IPS DF 6.9 (cell line): ENCODE measurements at regions not wholly inside any gene's neighbourhood (a gene's known extent, or its start where the extent isn't known, plus 50 kb on each side); places are given as distances from the start of the nearest gene placed in this dataset.
"Not testable (repeated sequence)": the region's sequence is repeated elsewhere in the genome, so short reads cannot be mapped to it uniquely, and the experiment has no call there.

Experiments
- DNase-seq: peaks from one replicate; pipeline ENCODE4 v3.0.0-alpha.2; 2013; ENCODE audit warnings: low read depth, low spot score
- H3K27ac ChIP-seq: one replicate; pipeline ENCODE4 v1.5.1; 2013; ENCODE audit warnings: low read length, control low read depth
- H3K27me3 ChIP-seq: 2 replicates; pipeline ENCODE4 v1.6.1; 2013; ENCODE audit warnings: mild to moderate bottlenecking, low read length; ENCODE audit not compliant: control insufficient read depth, insufficient read depth
- H3K36me3 ChIP-seq: 2 replicates; pipeline ENCODE4 v1.6.1; 2013; ENCODE audit warnings: low read length; ENCODE audit not compliant: control insufficient read depth, insufficient read depth
- H3K4me1 ChIP-seq: 2 replicates; pipeline ENCODE4 v1.6.1; 2013; ENCODE audit warnings: low read length; ENCODE audit not compliant: control insufficient read depth, insufficient read depth
- H3K4me3 ChIP-seq: 2 replicates; pipeline ENCODE4 v1.5.1; 2013; ENCODE audit warnings: mild to moderate bottlenecking, low read length
- H3K9me3 ChIP-seq: 2 replicates; pipeline ENCODE4 v1.6.1; 2013; ENCODE audit warnings: low read length, inconsistent platforms; ENCODE audit not compliant: control insufficient read depth, insufficient read depth
- WGBS: extraction: QIAGEN DNeasy Blood & Tissue Kit; methylation state at CpG from one replicate; pipeline ENCODE4 v1.1.7; 2013; ENCODE audit warnings: mixed read lengths, missing lambda C conversion rate; ENCODE audit not compliant: insufficient read length, insufficient coverage; 5-methylcytosine and 5-hydroxymethylcytosine counted together

- whole genome bisulfite sequencing = no CpG with 5 or more reads among the region's 7 CpGs
- not testable (repeated sequence) for H3K9me3 ChIP-seq, H3K36me3 ChIP-seq, H3K4me3 ChIP-seq, H3K27me3 ChIP-seq, H3K4me1 ChIP-seq, DNase-seq, H3K27ac ChIP-seq
Observed at GRCh38 chr22:17298805-17299502, 70.3 kb upstream of the CECR2 start.

- Histone ChIP-seq H3K9me3 (no peaks in the 10 kb centered on the region), H3K27ac (no peak overlapping the region), H3K36me3 (no peaks in the 10 kb centered on the region), H3K4me3 (no peak overlapping the region), H3K4me1 (no peaks in the 10 kb centered on the region; the same call in 1 of the 2 replicates), H3K27me3 (no peaks in the 10 kb centered on the region)
- no peak for DNase-seq
- WGBS = no CpG with 5 or more reads among the region's 3 CpGs
Observed at GRCh38 chr22:17285656-17286055, 66.4 kb upstream of the ADA2 start.

GRCh38 chr22:17284888-17285287, 65.7 kb upstream of the ADA2 start:
- no CpG with 5 or more reads among the region's 10 CpGs for WGBS
- H3K4me1 ChIP-seq = no peaks in the 10 kb centered on the region; the same call in 1 of the 2 replicates
- H3K9me3 ChIP-seq = no peaks in the 10 kb centered on the region
- no peak for DNase-seq
- no peak overlapping the region for H3K27ac ChIP-seq
- H3K4me3 ChIP-seq = no peak overlapping the region
- H3K27me3 ChIP-seq = no peaks in the 10 kb centered on the region
- H3K36me3 ChIP-seq = no peaks in the 10 kb centered on the region

GRCh38 chr22:17284466-17284865, 65.2 kb upstream of the ADA2 start:
- no peak for DNase-seq
- Histone ChIP-seq H3K36me3 (no peaks in the 10 kb centered on the region), H3K27me3 (no peaks in the 10 kb centered on the region), H3K4me3 (no peak overlapping the region), H3K27ac (no peak overlapping the region), H3K9me3 (no peaks in the 10 kb centered on the region), H3K4me1 (no peaks in the 10 kb centered on the region; the same call in 1 of the 2 replicates)
- no CpG with 5 or more reads among the region's 2 CpGs for WGBS

GRCh38 chr22:17283865-17284264, 64.6 kb upstream of the ADA2 start:
- no CpG with 5 or more reads among the region's 10 CpGs for WGBS
- H3K27me3 ChIP-seq, H3K9me3 ChIP-seq, H3K4me3 ChIP-seq, H3K27ac ChIP-seq, H3K36me3 ChIP-seq, H3K4me1 ChIP-seq, DNase-seq: not testable (repeated sequence)

- WGBS = no CpG with 5 or more reads among the region's 4 CpGs
Observed at GRCh38 chr22:17283423-17283822, 64.2 kb upstream of the ADA2 start.

GRCh38 chr22:17281440-17281841, 62.2 kb upstream of the ADA2 start:
- no CpG with 5 or more reads among the region's 8 CpGs for WGBS
- Histone ChIP-seq H3K4me3 (no peak overlapping the region), H3K27me3 (no peaks in the 10 kb centered on the region), H3K36me3 (no peaks in the 10 kb centered on the region), H3K4me1 (no peaks in the 10 kb centered on the region), H3K27ac (no peak overlapping the region), H3K9me3 (no peaks in the 10 kb centered on the region)
- DNase-seq = no peak

More at GRCh38 chr22:17283423-17283822, 64.2 kb upstream of the ADA2 start:
- Histone ChIP-seq H3K27me3 (no peaks in the 10 kb centered on the region), H3K4me3 (no peak overlapping the region), H3K9me3 (no peaks in the 10 kb centered on the region), H3K36me3 (no peaks in the 10 kb centered on the region), H3K27ac (no peak overlapping the region), H3K4me1 (no peaks in the 10 kb centered on the region; the same call in 1 of the 2 replicates)
- DNase-seq = no peak

GRCh38 chr22:17281026-17281425, 61.8 kb upstream of the ADA2 start:
- no peak for DNase-seq
- WGBS = no CpG with 5 or more reads among the region's 5 CpGs
- Histone ChIP-seq H3K27ac (no peak overlapping the region), H3K4me1 (no peaks in the 10 kb centered on the region), H3K9me3 (no peaks in the 10 kb centered on the region), H3K4me3 (no peak overlapping the region), H3K36me3 (no peaks in the 10 kb centered on the region), H3K27me3 (no peaks in the 10 kb centered on the region)

GRCh38 chr22:17272511-17272991, 53.3 kb upstream of the ADA2 start:
- peak overlapping the region; percentile 63 for H3K27ac ChIP-seq
- WGBS = no CpG with 5 or more reads among the region's 4 CpGs
- H3K4me3 ChIP-seq = no peak overlapping the region
- H3K27me3 ChIP-seq = no peaks in the 10 kb centered on the region
- H3K4me1 ChIP-seq = peaks cover 3% of the 10 kb centered on the region; the same call in 1 of the 2 replicates
- H3K36me3 ChIP-seq = no peaks in the 10 kb centered on the region
- no peak for DNase-seq
- H3K9me3 ChIP-seq = no peaks in the 10 kb centered on the region

- DNase-seq = no peak
- H3K36me3 ChIP-seq = no peaks in the 10 kb centered on the region
- H3K4me3 ChIP-seq = no peak overlapping the region
- no peaks in the 10 kb centered on the region for H3K27me3 ChIP-seq
- WGBS = no CpG with 5 or more reads among the region's 8 CpGs
- no peak overlapping the region for H3K27ac ChIP-seq
- no peaks in the 10 kb centered on the region for H3K9me3 ChIP-seq
- peaks cover 6% of the 10 kb centered on the region; the same call in 1 of the 2 replicates for H3K4me1 ChIP-seq
Observed at GRCh38 chr22:17271711-17272451, 52.6 kb upstream of the ADA2 start.
